ENCODE measurements at regions not wholly inside any gene's neighbourhood (a gene's known extent, or its start where the extent isn't known, plus 50 kb on each side); places are given as distances from the start of the nearest gene placed in this dataset.

- TF ChIP-seq CTCF (IDR thresholded peaks at IDR 0.05 in 8 of 11, conservative IDR thresholded peaks at IDR 0.05 in 3 of 11) (no peak), POLR2AphosphoS5 (IDR thresholded peaks at IDR 0.05) (no peak)
Measured at GRCh38 chr6:115765966-115766365, 294.7 kb downstream of the FRK start.
